MCF 10A (cell line): ENCODE measurements at regions not wholly inside any gene's neighbourhood (a gene's known extent, or its start where the extent isn't known, plus 50 kb on each side); places are given as distances from the start of the nearest gene placed in this dataset.
"Not testable (repeated sequence)": the region's sequence is repeated elsewhere in the genome, so short reads cannot be mapped to it uniquely, and the experiment has no call there.

Experiments
- BruUV-seq: library from RNA; stranded (reverse); fragments of 400-500 nt; replicated peaks from 2 replicates; lab custom pipeline; 2021; lab: Mats Ljungman, UMichigan
- CTCF ChIA-PET: fragments of 300-600 bp; sonication (Branson Sonifier 250); formaldehyde crosslinking; extraction: SDS; loops from one replicate; lab custom pipeline; 2021; ENCODE audit warnings: antibody characterized with exemption, inconsistent platforms; lab: Yijun Ruan, JAX
- POLR2A ChIA-PET: fragments of 300-600, 350-650 bp; sonication (Branson Sonifier 250); formaldehyde crosslinking; extraction: SDS; loops from one replicate; lab custom pipeline; 2020; ENCODE audit warnings: antibody characterized with exemption, inconsistent platforms; lab: Yijun Ruan, JAX
- DNase-seq: peaks from one replicate; pipeline ENCODE4 v3.0.0-alpha.2; 2018; ENCODE audit not compliant: unreplicated experiment
- H3K27ac Mint-ChIP-seq: one replicate; pipeline ENCODE4 v1.8.0; 2022; ENCODE audit warnings: mild to moderate bottlenecking, low read depth, mixed read lengths; ENCODE audit not compliant: unreplicated experiment
- H3K27me3 Mint-ChIP-seq: one replicate; pipeline ENCODE4 v1.8.0; 2022; ENCODE audit warnings: mixed read lengths; ENCODE audit not compliant: insufficient read depth, unreplicated experiment
- H3K36me3 Mint-ChIP-seq: one replicate; pipeline ENCODE4 v1.8.0; 2022; ENCODE audit warnings: mild to moderate bottlenecking, moderate library complexity, mixed read lengths; ENCODE audit not compliant: insufficient read depth, unreplicated experiment
- H3K4me1 Mint-ChIP-seq: one replicate; pipeline ENCODE4 v1.8.0; 2022; ENCODE audit warnings: mixed read lengths; ENCODE audit not compliant: insufficient read depth, unreplicated experiment
- H3K4me3 Mint-ChIP-seq: one replicate; pipeline ENCODE4 v1.8.0; 2022; ENCODE audit warnings: mild to moderate bottlenecking, moderate library complexity, mixed read lengths; ENCODE audit not compliant: unreplicated experiment
- H3K9me3 Mint-ChIP-seq: one replicate; pipeline ENCODE4 v1.8.0; 2022; ENCODE audit warnings: mixed read lengths; ENCODE audit not compliant: unreplicated experiment
- intact Hi-C: fragments of 100-400 bp; cut with micrococcal nuclease; formaldehyde crosslinking; loops from 2 replicates; pipeline ENCODE4 v1.14.1; 2022
- TF ChIP-seq, protein P1 (sequence below): fragments of 200-600 bp; IDR thresholded peaks from one replicate; pipeline ENCODE4 v1.8.0; 2022; ENCODE audit warnings: antibody characterized with exemption, mild to moderate bottlenecking; ENCODE audit not compliant: unreplicated experiment

DNA sequence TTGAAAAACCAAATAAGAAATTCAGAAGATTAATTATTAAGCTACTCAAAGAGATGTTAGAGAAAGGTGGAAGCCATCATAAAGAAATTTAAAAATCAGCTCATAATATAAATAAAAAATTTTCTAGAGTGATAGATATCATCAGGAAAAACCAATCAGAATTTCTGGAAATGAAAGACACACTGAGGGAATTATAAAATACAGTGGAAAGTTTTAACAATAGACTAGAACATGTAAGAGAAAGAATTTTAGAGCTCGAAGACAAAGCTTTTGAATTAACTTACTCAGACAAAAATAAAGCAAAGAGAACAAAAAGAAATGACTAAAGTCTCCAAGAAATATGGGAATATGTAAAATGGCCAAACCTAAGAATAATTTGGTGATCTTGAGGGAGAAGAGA, 1926.9 kb upstream of the RAG2 start:
- DNase-seq, result no peak
- H3K4me1 Mint-ChIP-seq, result peaks cover 5% of the 10 kb centered on the region
- no peaks in the 10 kb centered on the region for H3K36me3 Mint-ChIP-seq
- intact Hi-C loops, result no loop called here
- no peak overlapping the region for H3K4me3 Mint-ChIP-seq
- BruUV-seq, result no TSS peak
- TF ChIP-seq, protein P1, sequence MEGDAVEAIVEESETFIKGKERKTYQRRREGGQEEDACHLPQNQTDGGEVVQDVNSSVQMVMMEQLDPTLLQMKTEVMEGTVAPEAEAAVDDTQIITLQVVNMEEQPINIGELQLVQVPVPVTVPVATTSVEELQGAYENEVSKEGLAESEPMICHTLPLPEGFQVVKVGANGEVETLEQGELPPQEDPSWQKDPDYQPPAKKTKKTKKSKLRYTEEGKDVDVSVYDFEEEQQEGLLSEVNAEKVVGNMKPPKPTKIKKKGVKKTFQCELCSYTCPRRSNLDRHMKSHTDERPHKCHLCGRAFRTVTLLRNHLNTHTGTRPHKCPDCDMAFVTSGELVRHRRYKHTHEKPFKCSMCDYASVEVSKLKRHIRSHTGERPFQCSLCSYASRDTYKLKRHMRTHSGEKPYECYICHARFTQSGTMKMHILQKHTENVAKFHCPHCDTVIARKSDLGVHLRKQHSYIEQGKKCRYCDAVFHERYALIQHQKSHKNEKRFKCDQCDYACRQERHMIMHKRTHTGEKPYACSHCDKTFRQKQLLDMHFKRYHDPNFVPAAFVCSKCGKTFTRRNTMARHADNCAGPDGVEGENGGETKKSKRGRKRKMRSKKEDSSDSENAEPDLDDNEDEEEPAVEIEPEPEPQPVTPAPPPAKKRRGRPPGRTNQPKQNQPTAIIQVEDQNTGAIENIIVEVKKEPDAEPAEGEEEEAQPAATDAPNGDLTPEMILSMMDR, result no peak
- no peak overlapping the region for H3K27ac Mint-ChIP-seq
- H3K9me3 Mint-ChIP-seq, result peaks cover 8% of the 10 kb centered on the region
- H3K27me3 Mint-ChIP-seq, result no peaks in the 10 kb centered on the region
- CTCF ChIA-PET, result interaction anchor here (2.0 kb wide), 1 partner anchor 579 kb away, joined by 6 read pairs; no protein-coding TSS in a partner anchor
- POLR2A ChIA-PET, result interaction anchor here (1.1 to 1.6 kb wide), 2 partner anchors 15 to 17 kb away, joined by 3 read pairs; no protein-coding TSS in a partner anchor

DNA sequence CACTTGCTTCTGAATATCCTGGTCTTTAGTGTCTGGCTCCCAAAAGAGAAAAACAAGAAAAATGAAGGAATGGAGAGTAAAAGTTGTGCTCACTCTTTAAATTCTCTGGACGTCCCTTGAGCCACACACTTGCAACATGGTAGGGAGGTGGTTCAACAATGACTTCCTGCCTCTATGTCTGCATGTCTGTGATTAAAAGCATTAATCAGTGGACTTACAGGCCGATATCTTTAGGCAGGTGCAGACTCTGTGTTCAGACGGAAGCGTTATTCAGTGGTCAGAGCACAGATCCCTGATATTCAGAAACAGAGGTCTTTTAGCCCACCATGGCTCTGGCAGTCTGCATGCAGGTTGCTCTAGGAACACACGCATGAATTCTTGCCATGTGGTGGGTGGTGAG, 1920.0 kb upstream of the RAG2 start:
- intact Hi-C loops, result no loop called here
- no peaks in the 10 kb centered on the region for H3K36me3 Mint-ChIP-seq
- TF ChIP-seq, protein P1, result no peak
- no peak overlapping the region for H3K4me3 Mint-ChIP-seq
- H3K27ac Mint-ChIP-seq, result no peak overlapping the region
- no peaks in the 10 kb centered on the region for H3K27me3 Mint-ChIP-seq
- POLR2A ChIA-PET, result no interaction called here
- CTCF ChIA-PET, result no interaction called here
- no peaks in the 10 kb centered on the region for H3K4me1 Mint-ChIP-seq
- no TSS peak for BruUV-seq
- no peaks in the 10 kb centered on the region for H3K9me3 Mint-ChIP-seq
- no peak for DNase-seq

DNA sequence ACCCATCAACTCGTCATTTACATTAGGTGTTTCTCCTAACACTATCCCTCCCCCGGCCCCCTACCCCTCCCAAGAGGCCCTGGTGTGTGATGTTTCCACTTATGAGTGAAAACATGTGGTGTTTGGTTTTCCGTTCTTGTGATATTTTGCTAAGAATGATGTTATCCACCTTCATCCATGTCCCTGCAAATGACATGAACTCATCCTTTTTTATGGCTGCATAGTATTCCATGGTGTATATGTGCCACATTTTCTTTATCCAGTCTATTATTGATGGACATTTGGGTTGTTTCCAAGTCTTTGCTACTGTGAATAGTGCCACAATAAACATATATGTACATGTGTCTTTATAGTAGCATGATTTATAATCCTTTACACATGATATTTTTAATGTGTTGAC, 1914.8 kb upstream of the RAG2 start:
- H3K4me1 Mint-ChIP-seq, intact Hi-C loops, H3K9me3 Mint-ChIP-seq, H3K27ac Mint-ChIP-seq, DNase-seq, H3K4me3 Mint-ChIP-seq, H3K27me3 Mint-ChIP-seq, CTCF ChIA-PET, H3K36me3 Mint-ChIP-seq, POLR2A ChIA-PET, BruUV-seq: not testable (repeated sequence)

DNA sequence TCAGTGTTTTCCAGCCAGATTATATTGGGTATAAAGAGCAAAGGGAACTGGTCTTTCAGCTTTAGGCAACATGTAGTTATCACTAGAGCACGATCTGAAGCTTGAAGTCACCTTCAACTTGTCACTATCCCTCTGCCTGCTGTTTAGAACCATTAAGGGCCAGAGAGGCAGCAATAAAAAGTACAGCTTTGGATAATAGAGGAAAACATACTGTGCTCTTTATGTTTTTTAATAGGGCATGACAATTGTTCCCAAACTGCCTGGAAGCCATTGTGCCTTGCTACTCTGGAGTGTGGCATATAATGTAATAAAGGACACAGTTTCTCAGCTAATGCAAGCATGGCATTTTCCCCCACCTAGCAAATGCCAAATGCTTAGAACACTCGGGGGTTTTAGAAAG, 1912.0 kb upstream of the RAG2 start:
- Mint-ChIP-seq H3K4me1 (no peaks in the 10 kb centered on the region), H3K27ac (no peak overlapping the region), H3K36me3 (no peaks in the 10 kb centered on the region), H3K9me3 (no peaks in the 10 kb centered on the region), H3K4me3 (no peak overlapping the region), H3K27me3 (no peaks in the 10 kb centered on the region)
- TF ChIP-seq, protein P1, result no peak
- intact Hi-C loops, result no loop called here
- no TSS peak for BruUV-seq
- no peak for DNase-seq
- POLR2A ChIA-PET, result interaction anchor here (1.0 kb wide), 1 partner anchor 15 kb away, joined by 3 read pairs; no protein-coding TSS in a partner anchor
- CTCF ChIA-PET, result no interaction called here

DNA sequence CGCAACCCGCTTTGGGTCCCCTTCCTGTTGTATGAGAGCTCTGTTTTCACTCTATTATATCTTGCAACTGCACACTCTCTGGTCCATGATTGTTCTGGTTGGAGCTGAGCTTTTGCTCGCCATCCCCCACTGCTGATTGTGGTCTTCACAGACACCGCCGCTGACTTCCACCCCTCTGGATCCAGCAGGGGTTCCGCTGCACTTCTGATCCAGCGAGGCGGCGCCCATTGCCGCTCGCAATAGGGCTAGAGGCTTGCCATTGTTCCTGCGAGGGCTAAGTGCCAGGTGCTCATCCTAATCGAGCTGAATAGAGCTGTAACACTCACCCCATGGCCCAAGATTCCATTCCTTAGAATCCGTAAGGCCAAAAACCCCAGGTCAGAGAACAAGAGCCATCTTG, 1905.8 kb upstream of the RAG2 start:
- no peaks in the 10 kb centered on the region for H3K9me3 Mint-ChIP-seq
- H3K4me1 Mint-ChIP-seq, result no peaks in the 10 kb centered on the region
- no peak for DNase-seq
- CTCF ChIA-PET, result interaction anchor here (0.6 to 1.2 kb wide), 3 partner anchors 9 to 1405 kb away, joined by 3 to 5 read pairs (median 4); no protein-coding TSS in a partner anchor
- intact Hi-C loops, result no loop called here
- no peak overlapping the region for H3K4me3 Mint-ChIP-seq
- no peaks in the 10 kb centered on the region for H3K27me3 Mint-ChIP-seq
- H3K36me3 Mint-ChIP-seq, result no peaks in the 10 kb centered on the region
- POLR2A ChIA-PET, result no interaction called here
- TF ChIP-seq, protein P1, result no peak
- no TSS peak for BruUV-seq
- no peak overlapping the region for H3K27ac Mint-ChIP-seq
